Stimulated activated CD4-positive, alpha-beta T cell treated with anti-CD3 and anti-CD28 coated beads, Interleukin-4, amount 100 ng/mL, for 24 hours (primary cell): ENCODE measurements at regions not wholly inside any gene's neighbourhood (a gene's known extent, or its start where the extent isn't known, plus 50 kb on each side); places are given as distances from the start of the nearest gene placed in this dataset.

Experiments
- DNase-seq: peaks from one replicate; pipeline ENCODE4 v3.0.0-alpha.2; 2020

DNA sequence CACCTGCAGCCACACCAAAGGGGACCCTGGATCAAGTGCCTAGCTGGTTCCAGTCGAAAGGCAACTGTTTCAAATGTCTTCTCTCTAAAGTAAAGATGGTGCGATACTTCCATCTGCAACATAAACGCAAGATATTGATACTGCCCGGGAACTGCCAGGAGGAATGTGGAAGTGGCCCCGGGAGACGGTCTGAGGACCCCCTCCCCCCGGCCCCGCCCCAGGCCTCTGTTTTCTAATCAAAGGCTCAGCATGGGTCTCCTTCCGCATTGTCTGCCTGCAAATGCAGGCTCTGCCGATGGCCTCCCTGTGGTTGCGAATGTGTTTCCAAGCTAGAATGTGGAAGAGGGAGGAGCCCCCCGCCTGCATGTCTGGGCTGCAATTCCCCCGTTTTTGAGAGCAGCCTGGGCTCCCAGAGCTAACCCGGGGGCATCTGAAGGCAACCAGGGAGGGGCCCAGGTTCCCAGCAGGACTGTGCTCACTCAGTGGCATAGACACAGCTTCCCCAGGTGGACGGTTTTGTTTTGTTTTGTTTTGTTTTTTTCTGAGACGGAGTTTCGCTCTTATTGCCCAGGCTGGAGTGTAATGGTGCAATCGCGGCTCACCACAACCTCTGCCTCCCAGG is 223.9 kb upstream of the PPP2R2D start:
- no peak for DNase-seq

DNA sequence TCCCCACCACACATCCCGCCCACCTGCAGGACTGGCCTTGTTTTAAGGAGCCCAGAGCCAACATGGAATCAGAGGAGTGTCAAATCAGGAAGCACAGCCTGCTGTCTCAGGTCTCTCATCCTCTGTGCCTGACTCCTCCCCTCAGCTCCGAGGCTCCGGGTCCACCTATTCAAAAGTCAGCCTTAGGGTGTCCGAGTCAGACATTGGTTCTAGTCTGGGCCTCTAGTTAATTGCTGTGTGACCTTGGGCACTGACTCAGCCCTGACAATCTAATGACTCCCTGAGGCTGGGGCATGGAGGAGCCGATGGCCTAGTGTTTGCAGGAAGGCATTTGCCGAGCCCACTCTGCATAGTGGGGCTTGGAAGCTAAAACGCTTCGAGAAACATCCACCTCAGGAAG is 223.1 kb upstream of the PPP2R2D start:
- DNase-seq, result no peak

DNA sequence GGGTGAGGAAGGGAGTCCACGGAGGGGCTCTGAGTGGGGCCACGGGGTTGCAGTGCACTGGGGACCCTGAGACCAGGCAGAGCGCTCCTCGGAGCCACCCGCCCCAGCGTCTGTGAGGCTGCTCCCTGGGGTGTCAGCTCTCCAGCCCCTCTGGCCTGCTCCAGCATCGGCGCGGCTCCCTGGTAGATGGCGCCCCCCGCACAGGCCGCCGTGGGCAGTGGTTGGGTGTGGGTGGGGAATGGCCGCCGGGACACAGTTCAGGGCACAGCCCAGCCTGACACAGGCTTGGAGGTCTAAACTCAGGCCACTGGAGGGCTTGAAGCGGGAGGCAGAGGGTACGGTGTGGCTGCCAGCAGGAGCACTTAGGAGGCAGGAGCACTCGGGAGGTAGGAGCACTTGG is 222.6 kb upstream of the PPP2R2D start:
- no peak for DNase-seq

DNA sequence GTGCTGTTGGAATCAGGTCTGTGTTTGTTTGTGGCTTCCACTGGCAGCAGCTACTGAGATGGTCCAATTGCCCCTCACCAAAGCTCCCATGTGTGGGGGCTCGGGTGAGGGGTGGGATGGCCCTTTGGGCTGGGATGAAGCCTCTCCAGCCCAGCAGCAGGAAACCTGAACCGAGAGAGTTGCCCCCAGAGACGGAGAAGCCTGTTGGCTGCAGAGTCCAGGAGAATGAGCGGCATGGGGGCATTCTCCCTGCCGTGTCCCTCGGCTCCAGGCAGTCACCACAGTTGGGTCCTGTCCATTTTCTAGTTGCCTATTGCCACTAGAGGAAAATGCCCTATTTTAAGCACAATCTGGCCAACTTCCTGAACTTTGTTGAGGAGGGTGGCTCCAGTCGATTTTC is 222.2 kb upstream of the PPP2R2D start:
- DNase-seq, result no peak

DNA sequence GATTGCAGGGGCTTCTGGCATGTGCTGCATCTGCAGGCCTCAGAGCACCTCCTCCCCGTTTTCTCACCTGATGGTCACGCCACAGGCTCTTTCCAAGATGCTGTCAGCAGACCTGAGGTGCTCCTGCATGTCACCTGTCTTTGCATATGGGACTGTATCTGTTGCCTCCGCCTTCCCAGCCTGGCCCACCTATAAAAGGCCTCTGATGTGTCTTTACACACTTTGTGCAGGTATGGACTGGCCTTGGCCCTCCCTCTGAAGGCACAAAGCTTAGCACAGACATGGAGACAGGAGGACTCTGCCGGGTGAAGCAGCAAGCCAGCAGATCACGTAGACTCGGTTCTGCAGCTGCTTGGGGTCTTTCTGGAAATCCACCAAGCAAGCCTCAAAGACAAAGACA is 220.9 kb upstream of the PPP2R2D start:
- DNase-seq, result no peak

DNA sequence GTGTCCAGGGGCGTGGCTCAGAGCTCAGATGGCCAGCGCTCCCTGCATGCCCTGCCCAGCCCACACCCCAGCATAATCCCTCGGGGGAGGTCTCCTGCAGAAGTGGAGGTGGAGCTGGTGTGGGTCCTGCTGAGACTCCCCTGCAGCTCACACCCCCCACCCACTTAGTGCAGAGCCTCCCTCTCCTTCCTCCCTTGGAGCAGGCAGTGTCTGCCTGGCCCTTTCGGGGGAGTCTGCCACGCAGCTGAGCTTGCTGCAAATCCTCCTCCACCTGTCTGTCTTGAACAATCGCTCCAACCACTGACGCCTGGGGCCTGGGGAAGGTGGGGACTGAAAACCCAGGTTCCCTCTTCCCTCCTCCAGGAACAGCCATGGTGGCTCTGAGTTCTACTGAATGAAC is 219.7 kb upstream of the PPP2R2D start:
- no peak for DNase-seq

DNA sequence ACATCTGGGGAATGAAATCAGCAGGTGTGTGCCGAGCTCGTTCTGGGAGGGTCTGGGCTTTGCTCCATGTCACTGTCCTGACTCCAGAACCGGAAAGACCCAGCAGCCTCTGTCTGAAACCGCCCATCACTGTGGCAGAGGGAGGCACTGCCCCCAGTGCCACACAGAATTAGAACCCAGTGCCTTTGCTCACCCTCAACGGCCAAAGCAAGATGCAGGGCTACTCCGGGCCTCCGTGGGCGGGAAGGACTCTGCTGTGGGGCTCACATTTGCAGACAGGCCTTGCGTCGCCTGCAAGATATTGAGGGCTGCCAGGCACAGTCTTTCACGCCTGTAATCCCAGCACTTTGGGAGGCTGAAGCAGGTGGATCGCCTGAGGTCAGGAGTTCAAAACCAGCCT is 219.2 kb upstream of the PPP2R2D start:
- no peak for DNase-seq

DNA sequence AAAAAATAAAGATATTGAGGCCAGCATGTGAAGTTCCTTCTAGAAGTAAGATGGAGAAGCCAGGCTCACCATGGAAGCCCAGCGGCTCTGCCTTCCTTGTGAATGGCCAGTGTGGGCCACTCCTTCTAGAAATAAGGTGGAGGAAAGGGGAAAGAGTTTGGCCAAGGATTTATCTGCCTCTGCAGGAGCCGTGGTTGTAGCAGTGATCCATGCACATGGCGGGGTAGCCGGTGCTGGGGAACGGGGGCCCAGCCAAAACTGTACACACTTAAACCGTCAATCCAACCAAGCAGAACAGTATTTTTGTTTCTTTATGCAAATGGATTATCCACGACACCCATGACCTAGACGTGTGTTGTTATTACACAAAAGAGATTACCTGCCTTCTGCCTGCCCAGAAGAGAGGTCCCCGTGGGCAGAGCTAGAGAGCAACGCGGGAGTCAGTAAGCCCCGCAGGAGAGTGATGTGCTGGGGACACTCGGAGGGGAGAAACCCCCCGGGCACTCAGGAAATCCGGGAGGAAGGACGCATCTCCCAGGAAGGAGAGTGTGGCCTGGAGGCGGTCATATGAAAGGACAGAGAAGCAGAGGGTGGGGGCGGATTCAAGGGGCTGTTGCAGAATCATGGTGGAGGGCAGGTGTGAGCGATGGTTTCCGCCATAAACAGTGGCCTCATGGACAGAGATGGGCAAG is 218.4 kb upstream of the PPP2R2D start:
- DNase-seq, result no peak

DNA sequence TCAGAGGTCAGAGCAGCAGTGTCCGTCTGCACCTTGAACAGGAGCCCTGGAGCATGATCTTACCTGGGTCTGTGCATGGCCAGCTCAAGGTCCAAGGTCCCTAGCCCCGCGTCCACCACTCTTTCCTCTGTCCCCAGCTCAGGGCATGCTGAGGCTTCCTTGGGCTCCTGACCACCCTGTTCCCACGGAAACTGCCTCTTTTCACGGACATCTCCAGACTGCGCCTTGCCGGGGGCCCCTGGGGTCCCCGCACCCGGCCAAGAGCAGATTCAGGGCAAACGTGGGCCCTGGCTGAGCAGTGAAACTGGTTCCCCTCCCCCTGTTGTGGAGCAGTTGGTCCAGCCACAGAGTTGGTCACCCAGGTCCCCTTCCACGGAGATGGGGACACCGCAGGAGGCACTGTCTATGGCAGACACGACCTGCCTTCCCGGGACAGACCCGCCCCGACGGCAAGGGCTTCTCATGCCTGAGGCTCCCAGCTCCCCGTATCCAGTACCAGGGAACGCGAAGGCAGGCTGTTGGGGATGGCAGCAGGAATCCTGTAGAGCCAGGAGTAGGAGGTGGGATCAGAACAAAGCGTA is 217.4 kb upstream of the PPP2R2D start:
- no peak for DNase-seq

DNA sequence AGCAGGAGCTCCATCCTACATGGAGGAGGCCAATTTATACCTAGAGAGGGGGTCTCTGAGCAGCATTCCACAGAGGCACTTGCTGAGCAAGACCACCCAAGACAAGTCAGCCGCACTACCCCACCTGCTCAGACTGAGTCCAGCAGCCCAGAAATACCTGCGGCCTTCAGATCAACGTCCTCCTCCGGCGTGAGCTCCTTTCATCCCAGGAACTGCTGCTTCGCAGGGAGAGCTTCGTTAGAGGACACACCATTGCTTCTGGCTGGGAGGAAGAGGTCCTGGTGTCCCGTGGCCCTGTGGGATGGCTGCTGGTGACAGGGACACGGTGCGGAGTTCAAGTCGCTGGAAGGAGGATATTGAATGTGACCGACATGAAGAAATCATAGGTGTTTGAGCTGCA is 216.9 kb upstream of the PPP2R2D start:
- no peak for DNase-seq

DNA sequence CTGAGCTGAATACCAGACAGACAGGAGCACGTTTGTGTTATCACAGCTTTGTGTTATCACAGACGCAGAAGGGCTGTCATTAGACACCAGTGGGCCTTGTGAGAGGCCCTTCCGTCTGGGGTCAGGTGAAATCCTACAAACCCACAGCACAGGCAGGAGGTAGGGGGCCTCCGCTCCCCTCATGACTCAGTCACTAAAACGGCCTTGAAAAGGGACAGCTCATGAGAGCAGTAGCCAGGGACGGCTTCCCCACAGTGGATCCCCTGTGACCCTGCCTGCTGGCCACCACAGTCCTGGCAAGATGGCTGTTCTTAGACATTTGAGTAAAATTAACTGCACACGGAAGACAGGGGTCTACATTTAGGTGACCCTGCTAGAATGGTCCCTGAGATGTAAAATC is 215.8 kb upstream of the PPP2R2D start:
- no peak for DNase-seq

DNA sequence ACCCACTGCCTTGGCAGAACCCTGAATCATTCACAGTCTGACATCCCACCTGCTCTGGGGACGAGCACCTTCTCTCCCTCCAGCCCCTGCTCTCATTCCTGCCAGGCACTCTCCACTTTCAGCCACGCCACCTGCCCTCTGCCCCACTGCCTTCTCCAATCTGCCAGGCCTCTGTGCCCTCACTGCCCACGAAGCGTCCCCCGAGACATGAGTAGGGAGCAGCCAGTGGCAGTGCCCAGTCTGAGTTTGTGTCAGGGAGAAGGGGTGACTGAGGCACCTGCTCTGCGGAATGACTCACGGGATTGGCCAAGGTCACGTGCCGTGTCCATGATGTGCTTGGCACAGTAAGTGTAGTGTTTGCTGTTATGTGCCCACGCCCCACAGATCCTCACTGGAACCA is 215.2 kb upstream of the PPP2R2D start:
- DNase-seq, result no peak

DNA sequence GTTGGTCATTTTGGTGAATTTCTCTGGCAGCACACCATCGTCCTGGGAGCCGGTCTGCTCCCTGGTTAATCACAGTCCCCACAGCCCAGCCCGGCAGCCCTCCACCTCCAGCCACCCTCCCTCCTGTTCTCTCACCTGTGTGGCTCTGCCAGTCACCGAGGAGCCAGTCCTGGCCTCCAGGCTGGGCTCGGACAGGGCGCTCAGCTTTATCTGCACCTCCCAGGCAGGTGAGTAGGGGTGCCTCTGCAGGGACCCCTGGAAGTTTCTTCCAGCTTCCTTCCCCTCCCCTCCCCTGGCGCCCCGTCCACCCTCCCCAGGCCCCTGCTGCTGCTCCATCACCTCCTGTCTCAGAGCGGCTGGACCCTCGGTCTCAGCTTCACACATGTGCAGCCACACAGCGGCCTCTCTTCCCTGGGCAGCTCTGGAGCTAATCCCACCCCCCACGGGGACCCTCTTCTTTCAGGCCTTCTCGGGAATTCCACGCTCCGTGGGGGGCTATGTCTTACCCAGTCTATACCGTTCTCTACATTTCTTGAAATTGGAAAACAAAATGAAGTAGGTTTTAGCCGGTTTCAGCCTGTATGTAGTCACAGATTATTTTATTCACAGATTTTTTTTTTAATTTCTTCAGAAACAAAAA is 213.9 kb upstream of the PPP2R2D start:
- DNase-seq, result no peak

DNA sequence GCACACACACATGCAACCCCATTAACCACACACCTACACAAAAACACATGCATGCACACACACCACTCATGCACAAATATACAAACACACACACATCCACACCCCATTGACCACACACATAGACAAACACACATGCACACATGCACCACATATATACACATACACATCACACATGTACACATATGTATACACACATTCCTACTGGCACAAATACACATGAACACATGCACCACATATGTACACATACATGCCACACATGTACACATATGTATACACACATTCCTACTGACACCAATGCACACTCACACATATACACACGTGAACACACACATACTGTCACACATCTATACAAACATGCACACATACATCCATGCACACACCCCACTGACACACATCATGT is 212.5 kb upstream of the PPP2R2D start:
- DNase-seq, result no peak

DNA sequence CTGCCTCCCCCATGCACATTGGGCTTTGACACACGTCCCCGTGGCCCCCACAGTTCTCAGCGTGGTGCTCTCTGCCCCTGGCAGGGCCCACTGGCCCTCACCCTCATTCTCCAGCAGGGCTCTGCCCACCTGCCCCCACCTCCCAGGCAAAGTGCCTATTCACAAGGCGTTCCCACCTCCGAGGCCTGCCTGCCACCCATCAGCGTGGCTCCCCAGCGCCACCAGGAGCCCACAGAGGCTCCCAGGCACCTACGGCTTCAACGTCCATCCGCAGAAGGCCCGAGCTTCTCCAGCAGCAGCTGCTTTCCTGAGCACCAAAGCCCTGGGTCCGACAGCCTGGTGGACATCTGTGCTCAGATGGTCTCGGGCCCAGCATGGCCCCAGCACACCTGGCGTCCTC is 211.8 kb upstream of the PPP2R2D start:
- DNase-seq, result no peak

DNA sequence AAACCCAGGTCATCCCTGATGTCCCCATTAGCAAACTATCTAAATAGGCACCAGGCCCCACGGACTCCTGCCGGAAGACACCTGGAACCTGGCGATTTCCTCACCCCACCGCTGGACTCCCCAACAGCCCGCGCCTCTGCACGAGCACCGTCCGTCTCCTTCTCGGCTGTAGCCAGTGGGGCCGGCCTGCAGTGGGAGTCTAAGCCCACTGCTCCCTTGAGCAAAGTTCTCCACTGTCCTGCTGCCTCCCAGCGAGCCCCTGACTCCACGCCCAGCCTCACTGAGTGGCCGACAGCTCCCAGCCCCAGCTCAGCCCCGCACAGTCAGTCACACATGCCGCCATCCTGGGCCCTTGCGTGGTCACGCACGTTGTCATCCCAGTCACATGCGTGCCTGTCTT is 211.3 kb upstream of the PPP2R2D start:
- no peak for DNase-seq

DNA sequence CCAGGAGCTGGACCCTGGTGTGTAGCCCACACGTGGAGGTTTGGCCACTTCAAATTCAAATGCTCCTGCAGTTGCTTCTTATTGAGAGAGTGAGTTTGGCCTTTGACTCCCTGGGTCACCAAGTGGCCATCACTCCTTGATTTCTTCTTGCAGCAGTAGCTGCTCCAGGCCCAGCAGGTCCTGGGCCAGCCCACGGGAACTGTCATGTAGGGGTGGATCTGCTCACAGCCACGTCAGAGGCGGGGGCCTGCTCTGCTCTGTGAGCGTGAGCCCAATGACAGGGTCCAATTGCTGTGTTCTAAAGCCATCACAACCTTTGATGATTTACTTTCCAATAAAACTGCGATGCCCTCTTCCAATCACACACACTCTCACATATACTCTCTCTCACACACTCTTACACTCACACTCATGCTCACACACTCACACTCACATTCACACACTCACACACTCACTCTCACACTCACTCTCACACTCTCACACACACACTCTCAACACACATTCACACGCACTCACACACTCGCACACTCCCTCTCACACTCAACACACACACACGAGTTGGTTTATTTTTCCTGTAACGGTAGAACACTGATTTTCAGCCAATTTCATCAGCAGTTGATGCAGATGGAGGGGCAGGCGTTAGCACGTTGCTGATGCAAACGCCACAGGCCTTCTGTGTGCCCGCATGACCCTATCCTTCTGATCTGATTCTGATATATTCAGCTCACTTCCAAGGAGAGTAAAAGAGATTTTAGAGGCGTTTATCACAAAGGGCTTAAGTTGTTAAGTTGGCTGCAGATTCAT is 210.7 kb upstream of the PPP2R2D start:
- DNase-seq, result no peak

DNA sequence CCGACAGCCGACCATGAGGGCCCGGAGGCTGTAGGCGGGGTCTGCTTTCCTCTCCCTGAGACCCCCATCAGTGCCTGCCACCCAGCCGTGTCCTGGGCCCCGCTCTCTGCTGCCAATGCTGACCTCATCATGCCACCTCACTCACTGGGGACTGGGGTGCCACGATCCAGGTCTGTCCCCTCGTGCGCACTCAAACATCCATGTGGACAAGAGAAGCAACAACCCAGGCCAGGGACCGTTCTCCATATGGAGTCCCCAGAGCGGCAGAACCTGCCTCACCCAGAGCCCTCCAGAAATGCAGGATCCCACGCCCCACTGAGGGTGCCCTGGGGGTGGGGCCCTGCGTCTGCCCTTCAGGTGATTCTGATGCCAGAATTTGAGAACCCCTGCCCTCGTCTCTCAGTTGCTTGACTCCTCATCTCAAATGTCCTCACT is 210.0 kb upstream of the PPP2R2D start:
- no peak for DNase-seq

DNA sequence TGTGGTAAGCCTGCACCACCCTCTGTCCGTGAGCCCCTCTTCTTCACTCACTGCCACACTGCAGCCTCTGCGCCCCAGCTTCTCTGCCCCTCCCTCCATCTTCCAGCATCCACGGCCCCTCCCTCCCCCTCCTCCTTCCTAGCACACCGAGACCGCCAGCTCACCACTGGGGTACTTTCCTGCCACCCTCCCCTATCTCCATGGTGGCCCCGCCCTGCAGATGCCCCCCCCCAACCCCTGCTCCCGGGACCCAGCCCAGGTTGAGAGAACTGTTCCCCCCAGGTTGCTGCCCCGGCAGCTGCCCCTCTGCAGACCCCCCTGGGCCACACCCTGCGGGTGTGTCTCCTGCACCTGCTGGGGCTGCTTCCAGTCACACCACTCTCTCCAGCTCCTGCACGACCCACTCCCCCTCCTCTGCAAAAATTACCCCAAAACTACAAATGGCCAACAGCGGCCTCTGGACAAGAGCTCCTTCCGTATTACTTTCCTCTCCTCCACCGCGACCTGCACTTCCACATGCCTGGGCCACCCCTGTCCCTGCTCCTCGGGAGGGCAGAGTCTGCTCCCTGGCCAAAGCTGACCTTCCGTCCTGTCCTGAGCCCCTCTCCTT is 209.2 kb upstream of the PPP2R2D start:
- DNase-seq, result no peak

DNA sequence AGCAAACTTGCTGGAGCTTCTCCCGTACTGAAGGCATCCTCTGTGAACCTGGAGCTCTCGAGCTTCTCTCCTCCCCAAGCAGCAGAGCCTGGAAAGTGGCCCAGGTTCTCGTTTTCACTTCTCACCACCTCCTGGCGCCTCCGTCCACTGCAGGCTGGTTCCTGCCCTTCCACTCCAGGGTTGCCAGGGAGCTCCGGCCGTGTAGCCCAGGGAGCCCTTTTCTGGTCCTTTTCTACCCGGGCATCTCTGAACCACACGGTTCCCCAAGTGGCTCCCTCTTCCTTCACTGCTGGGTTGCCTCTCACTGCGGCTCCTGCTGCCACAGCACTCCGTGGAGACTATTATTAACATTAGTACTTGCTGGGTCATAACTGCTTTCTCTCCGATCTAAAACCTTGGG is 208.6 kb upstream of the PPP2R2D start:
- no peak for DNase-seq

DNA sequence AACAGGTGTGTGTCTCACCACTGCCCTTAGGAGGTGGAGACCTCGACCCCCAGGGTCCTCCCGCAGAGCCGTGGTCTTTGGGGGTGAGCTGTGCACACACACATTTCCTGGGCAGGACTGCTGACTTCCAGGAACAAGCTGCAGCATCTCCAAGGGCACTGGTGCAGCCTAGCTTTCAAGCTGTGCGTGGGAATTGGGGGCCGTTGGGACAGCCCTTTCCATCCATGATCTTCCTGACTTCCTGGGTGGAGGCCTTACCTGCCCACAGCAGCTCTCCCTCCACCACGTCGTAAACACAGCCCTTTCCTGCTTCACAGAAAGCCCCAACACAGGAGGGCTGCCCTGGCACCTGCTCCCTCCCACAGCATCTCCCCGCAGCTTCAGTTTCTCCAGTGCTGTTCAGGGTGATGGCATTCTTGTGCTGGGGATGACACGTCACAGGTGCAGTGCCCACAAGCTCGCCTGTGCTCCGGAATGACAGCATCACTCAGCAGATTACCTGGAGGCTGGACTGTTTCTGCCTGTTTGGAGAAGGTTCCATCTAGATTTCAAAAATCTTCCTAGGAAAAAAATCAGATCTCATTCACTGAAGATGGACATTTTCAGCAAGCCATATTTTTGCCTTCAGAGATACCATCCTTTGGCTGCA is 208.0 kb upstream of the PPP2R2D start:
- no peak for DNase-seq

DNA sequence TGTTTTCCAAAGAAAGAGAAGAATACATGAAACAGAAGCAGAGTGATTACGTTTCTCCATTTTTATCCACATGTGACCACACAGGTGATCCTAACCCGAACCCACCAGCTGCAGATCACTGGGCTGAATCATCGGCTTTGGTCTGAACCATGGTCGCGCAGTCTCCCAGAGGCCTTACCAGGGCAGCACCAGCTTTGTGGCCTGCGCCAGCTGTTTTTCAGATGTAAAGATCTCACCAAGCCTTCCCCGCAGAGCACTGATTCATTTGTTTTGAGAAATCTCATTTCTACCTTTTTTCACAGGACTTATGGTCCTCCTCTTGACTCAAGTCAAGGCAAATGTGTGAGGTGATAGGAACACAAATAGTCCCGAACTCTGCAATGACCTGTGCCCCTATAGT is 207.0 kb upstream of the PPP2R2D start:
- no peak for DNase-seq
